Esophagus squamous epithelium (tissue), 5 donors: ENCODE measurements at regions not wholly inside any gene's neighbourhood (a gene's known extent, or its start where the extent isn't known, plus 50 kb on each side); places are given as distances from the start of the nearest gene placed in this dataset.
A peak's percentile ranks its signal among the peaks of the same experiment; 100 is the strongest.

Experiments used
- DNase-seq: peaks from one replicate; lab custom pipeline; 2025; lab: John Stamatoyannopoulos, UW
- H3K27ac ChIP-seq, 4 donors: fragments of 200-600 bp; sonication (generic); one replicate each; pipeline ENCODE4 v1.5.1; 2016 to 2019; ENCODE audit warnings: mild to moderate bottlenecking in 1 of 4
- H3K27me3 ChIP-seq, 4 donors: fragments of 200-600 bp; sonication (generic); 1 replicate in 3 of 4; 2 replicates in 1 of 4; pipeline versions ENCODE4 v1.5.1 to v1.6.0; 2017 to 2021; ENCODE audit warnings: antibody characterized with exemption in 1 of 4
- H3K36me3 ChIP-seq, 3 donors: fragments of 200-600 bp; sonication (generic); one replicate each; pipeline ENCODE4 v1.5.1; 2016 to 2019
- H3K4me1 ChIP-seq, 3 donors: fragments of 200-600 bp; sonication (generic); one replicate each; pipeline ENCODE4 v1.5.1; 2017 to 2019
- H3K4me3 ChIP-seq, 4 donors: fragments of 200-600 bp; sonication (generic); 1 replicate in 3 of 4; 2 replicates in 1 of 4; pipeline ENCODE4 v1.5.1; 2016 to 2019; ENCODE audit warnings: mild to moderate bottlenecking in 2 of 4, moderate library complexity in 1 of 4
- H3K9me3 ChIP-seq, 3 donors: fragments of 200-600 bp; sonication (generic); one replicate each; pipeline ENCODE4 v1.5.1; 2016 to 2019
- POLR2A ChIP-seq, 4 donors: fragments of 450-650 bp; IDR thresholded peaks; one replicate each; pipeline ENCODE4 v1.6.1; 2017; ENCODE audit warnings: antibody characterized with exemption in 4 of 4, mild to moderate bottlenecking in 4 of 4, moderate library complexity in 3 of 4
- whole genome bisulfite sequencing, 2 donors: methylation state at CpG; one replicate each; pipeline ENCODE4 v1.1.5; 2018; 5-methylcytosine and 5-hydroxymethylcytosine counted together
- intact Hi-C: fragments of 100-400 bp; cut with DNase I; formaldehyde crosslinking; loops from one replicate; pipeline ENCODE4 v1.15.0; 2022
- TF ChIP-seq, protein P1 (sequence below), 6 experiments: fragments of 450-650 bp in 4 of 6; fragments of 200-600 bp in 2 of 6; sonication (generic) in 2 of 6; IDR thresholded peaks; one replicate each; pipeline ENCODE4 v1.5.1; 2016 to 2019; ENCODE audit warnings: antibody characterized with exemption in 6 of 6, mild to moderate bottlenecking in 4 of 6, moderate library complexity in 4 of 6
- donor health status: DM: yes; HTN: yes; CAD: no.

DNA sequence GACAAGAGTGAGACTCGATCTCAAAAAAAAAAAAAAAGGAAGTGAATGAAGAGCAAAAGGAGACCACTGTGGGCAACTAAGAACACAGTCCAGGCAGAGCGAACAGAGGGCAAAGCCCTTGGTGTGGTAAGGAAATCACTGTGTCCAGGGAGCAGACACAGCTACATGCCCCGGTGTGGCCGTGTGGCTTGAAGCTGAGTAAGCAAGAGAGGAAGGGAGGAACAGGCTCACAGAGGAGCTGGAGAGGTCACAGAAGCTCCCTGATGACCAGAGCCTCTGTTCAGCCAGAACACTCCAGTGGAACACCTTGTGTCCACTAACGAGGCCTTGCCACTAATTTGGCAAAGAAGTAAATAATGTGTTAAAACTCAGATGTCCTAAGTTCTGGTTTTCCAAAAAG, 60.6 kb upstream of the GATA2 start:
- Histone ChIP-seq H3K27me3 (peaks cover 0 to 73% (median 3%) of the 10 kb centered on the region in 4 donors), H3K4me1 (peaks cover 5 to 34% (median 9%) of the 10 kb centered on the region in 3 donors), H3K27ac (peak overlapping the region in 2 of 4 donors; percentile 13 to 25), H3K4me3 (no peak overlapping the region), H3K36me3 (no peaks in the 10 kb centered on the region), H3K9me3 (no peaks in the 10 kb centered on the region)
- intact Hi-C loops: no loop called here
- no peak for TF ChIP-seq POLR2A (IDR thresholded peaks at IDR 0.05)
- TF ChIP-seq, protein P1, sequence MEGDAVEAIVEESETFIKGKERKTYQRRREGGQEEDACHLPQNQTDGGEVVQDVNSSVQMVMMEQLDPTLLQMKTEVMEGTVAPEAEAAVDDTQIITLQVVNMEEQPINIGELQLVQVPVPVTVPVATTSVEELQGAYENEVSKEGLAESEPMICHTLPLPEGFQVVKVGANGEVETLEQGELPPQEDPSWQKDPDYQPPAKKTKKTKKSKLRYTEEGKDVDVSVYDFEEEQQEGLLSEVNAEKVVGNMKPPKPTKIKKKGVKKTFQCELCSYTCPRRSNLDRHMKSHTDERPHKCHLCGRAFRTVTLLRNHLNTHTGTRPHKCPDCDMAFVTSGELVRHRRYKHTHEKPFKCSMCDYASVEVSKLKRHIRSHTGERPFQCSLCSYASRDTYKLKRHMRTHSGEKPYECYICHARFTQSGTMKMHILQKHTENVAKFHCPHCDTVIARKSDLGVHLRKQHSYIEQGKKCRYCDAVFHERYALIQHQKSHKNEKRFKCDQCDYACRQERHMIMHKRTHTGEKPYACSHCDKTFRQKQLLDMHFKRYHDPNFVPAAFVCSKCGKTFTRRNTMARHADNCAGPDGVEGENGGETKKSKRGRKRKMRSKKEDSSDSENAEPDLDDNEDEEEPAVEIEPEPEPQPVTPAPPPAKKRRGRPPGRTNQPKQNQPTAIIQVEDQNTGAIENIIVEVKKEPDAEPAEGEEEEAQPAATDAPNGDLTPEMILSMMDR (IDR thresholded peaks at IDR 0.05): no peak
- DNase-seq: no peak
- 56 to 67% methylated on average over 4 to 5 of the region's 5 CpGs for WGBS, 2 donors

GRCh38 chr3:128551867-128552266, 58.9 kb upstream of the GATA2 start:
- 46 to 58% methylated on average over 3 to 4 of the region's 4 CpGs for WGBS, 2 donors
- peaks cover 5 to 35% (median 9%) of the 10 kb centered on the region in 3 donors for H3K4me1 ChIP-seq
- no peaks in the 10 kb centered on the region for H3K9me3 ChIP-seq
- no peak for DNase-seq
- TF ChIP-seq, protein P1 (IDR thresholded peaks at IDR 0.05): no peak
- TF ChIP-seq POLR2A (IDR thresholded peaks at IDR 0.05): no peak
- H3K4me3 ChIP-seq: no peak overlapping the region
- H3K27ac ChIP-seq: no peak overlapping the region
- peaks cover 0 to 56% (median 3%) of the 10 kb centered on the region in 4 donors for H3K27me3 ChIP-seq
- intact Hi-C loops: no loop called here
- H3K36me3 ChIP-seq: no peaks in the 10 kb centered on the region

- no peaks in the 10 kb centered on the region for H3K9me3 ChIP-seq
- H3K4me3 ChIP-seq: no peak overlapping the region
- no peak for TF ChIP-seq POLR2A (IDR thresholded peaks at IDR 0.05)
- TF ChIP-seq, protein P1 (IDR thresholded peaks at IDR 0.05): no peak
- intact Hi-C loops: no loop called here
- no peak for DNase-seq
- no peak overlapping the region for H3K27ac ChIP-seq
- WGBS, 2 donors: 54% methylated on average over 5 of the region's 9 CpGs; no CpG with 5 or more reads in 1 of the 2 donors
- H3K36me3 ChIP-seq: no peaks in the 10 kb centered on the region
- H3K27me3 ChIP-seq: peaks cover 0 to 52% (median 3%) of the 10 kb centered on the region in 4 donors
- H3K4me1 ChIP-seq: peaks cover 5 to 34% (median 9%) of the 10 kb centered on the region in 3 donors
Measured at GRCh38 chr3:128551451-128551850, 58.5 kb upstream of the GATA2 start.

GRCh38 chr3:128550471-128551126, 57.6 kb upstream of the GATA2 start:
- H3K9me3 ChIP-seq: no peaks in the 10 kb centered on the region
- H3K27ac ChIP-seq: no peak overlapping the region
- TF ChIP-seq, protein P1 (IDR thresholded peaks at IDR 0.05): no peak
- TF ChIP-seq POLR2A (IDR thresholded peaks at IDR 0.05): no peak

GRCh38 chr3:128550113-128550440, 57.1 kb upstream of the GATA2 start:
- H3K4me3 ChIP-seq: no peak overlapping the region
- peaks cover 0 to 38% (median 0%) of the 10 kb centered on the region in 4 donors for H3K27me3 ChIP-seq
- intact Hi-C loops: no loop called here
- no peaks in the 10 kb centered on the region for H3K36me3 ChIP-seq
- H3K27ac ChIP-seq: peak overlapping the region in 1 of 4 donors; percentile 25
- no peaks in the 10 kb centered on the region for H3K9me3 ChIP-seq
- peaks cover 0 to 21% (median 9%) of the 10 kb centered on the region in 3 donors for H3K4me1 ChIP-seq
- TF ChIP-seq, protein P1 (IDR thresholded peaks at IDR 0.05): no peak
- no peak for TF ChIP-seq POLR2A (IDR thresholded peaks at IDR 0.05)
- 75% methylated on average over 2 of the region's 2 CpGs; no CpG with 5 or more reads in 1 of the 2 donors for WGBS, 2 donors
- DNase-seq: no peak

More at GRCh38 chr3:128550471-128551126, 57.6 kb upstream of the GATA2 start:
- peaks cover 0 to 44% (median 2%) of the 10 kb centered on the region in 4 donors for H3K27me3 ChIP-seq
- no peak overlapping the region for H3K4me3 ChIP-seq
- no peaks in the 10 kb centered on the region for H3K36me3 ChIP-seq
- 66 to 81% methylated on average over 10 of the region's 18 CpGs for WGBS, 2 donors
- no peak for DNase-seq
- peaks cover under 1 to 26% (median 9%) of the 10 kb centered on the region in 3 donors for H3K4me1 ChIP-seq
- intact Hi-C loops: no loop called here
